Esophagus muscularis mucosa (tissue), 4 donors: ENCODE measurements at regions not wholly inside any gene's neighbourhood (a gene's known extent, or its start where the extent isn't known, plus 50 kb on each side); places are given as distances from the start of the nearest gene placed in this dataset.
A peak's percentile ranks its signal among the peaks of the same experiment; 100 is the strongest.

ENCODE experiments used
- DNase-seq: peaks from one replicate; pipeline ENCODE4 v3.0.0-alpha.2; 2017; ENCODE audit errors: extremely low spot score
- H3K27ac ChIP-seq, 4 donors: fragments of 200-600 bp; sonication (generic); replicated peaks in 1 of 4; 1 replicate in 3 of 4; 2 replicates in 1 of 4; pipeline ENCODE4 v1.5.1; 2016 to 2019; ENCODE audit warnings: mild to moderate bottlenecking in 1 of 4
- H3K27me3 ChIP-seq, 4 donors: fragments of 200-600 bp; sonication (generic); one replicate each; pipeline versions ENCODE4 v1.5.1 to v1.6.0; 2016 to 2019
- H3K36me3 ChIP-seq, 4 donors: fragments of 200-600 bp; sonication (generic); one replicate each; pipeline ENCODE4 v1.5.1; 2016 to 2019
- H3K4me1 ChIP-seq, 4 donors: fragments of 200-600 bp; sonication (generic); one replicate each; pipeline ENCODE4 v1.5.1; 2016 to 2019
- H3K4me3 ChIP-seq, 4 donors: fragments of 200-600 bp; sonication (generic); 1 replicate in 2 of 4; 2 replicates in 2 of 4; pipeline ENCODE4 v1.5.1; 2016 to 2019; ENCODE audit warnings: mild to moderate bottlenecking in 4 of 4, moderate library complexity in 1 of 4
- H3K9me3 ChIP-seq, 4 donors: fragments of 200-600 bp; sonication (generic); 1 replicate in 3 of 4; 2 replicates in 1 of 4; pipeline ENCODE4 v1.5.1; 2016 to 2019
- EP300 ChIP-seq: sonication (generic); formaldehyde crosslinking; IDR thresholded peaks from one replicate; pipeline ENCODE4 v1.6.1; 2017; ENCODE audit warnings: antibody characterized with exemption
- POLR2A ChIP-seq: fragments of 450-650 bp; IDR thresholded peaks from one replicate; pipeline ENCODE4 v1.6.1; 2017; ENCODE audit warnings: antibody characterized with exemption, moderate library complexity, mild to moderate bottlenecking, low read depth
- POLR2AphosphoS5 ChIP-seq, 2 donors: sonication (generic); formaldehyde crosslinking; IDR thresholded peaks; one replicate each; pipeline ENCODE4 v1.6.1; 2017; ENCODE audit warnings: antibody characterized with exemption in 2 of 2
- WGBS: methylation state at CpG from one replicate; pipeline ENCODE4 v1.1.5; 2018; 5-methylcytosine and 5-hydroxymethylcytosine counted together
- intact Hi-C: fragments of 100-400 bp; cut with DNase I; formaldehyde crosslinking; loops from one replicate; pipeline ENCODE4 v1.15.1; 2023
- TF ChIP-seq, protein P1 (sequence below), 3 experiments: fragments of 200-600 bp in 2 of 3; fragments of 450-650 bp in 1 of 3; sonication (generic) in 2 of 3; IDR thresholded peaks; one replicate each; pipeline ENCODE4 v1.5.1; 2017 to 2019; ENCODE audit warnings: antibody characterized with exemption in 3 of 3, mild to moderate bottlenecking in 2 of 3, moderate library complexity in 1 of 3

DNA sequence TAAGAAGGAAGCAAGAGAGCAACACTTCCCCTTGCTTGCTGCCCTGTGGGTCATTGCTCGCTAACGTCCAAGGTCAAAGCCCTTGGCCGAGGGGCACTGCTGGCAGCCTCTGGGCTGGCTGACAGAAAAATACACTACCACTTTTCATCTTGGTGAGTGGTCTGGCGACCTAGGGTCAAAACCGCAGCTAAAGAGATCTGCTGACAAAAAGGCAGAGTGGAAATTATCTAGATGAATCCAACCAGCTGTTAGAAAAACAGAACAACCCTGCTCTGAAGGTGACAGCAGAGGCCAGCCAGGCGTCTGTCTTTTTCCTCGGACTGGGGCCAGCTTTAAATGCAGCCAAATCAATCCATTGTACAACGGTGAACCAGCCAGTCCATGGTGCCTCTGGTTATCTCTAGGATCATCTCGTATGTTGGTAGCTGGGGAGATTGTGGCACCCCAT is 92.6 kb downstream of the CD8B2 start:
- Histone ChIP-seq H3K27ac (no peak overlapping the region), H3K27me3 (peaks cover 0 to 18% (median 11%) of the 10 kb centered on the region in 4 donors), H3K9me3 (no peaks in the 10 kb centered on the region), H3K4me3 (no peak overlapping the region), H3K4me1 (peaks cover 12 to 34% (median 26%) of the 10 kb centered on the region in 4 donors), H3K36me3 (no peaks in the 10 kb centered on the region)
- intact Hi-C loops, result loop anchor here (2.0 kb wide), 1 partner anchor 63 kb away; no protein-coding TSS in a partner anchor
- DNase-seq, result peak; percentile 77
- no peak for TF ChIP-seq POLR2A
- TF ChIP-seq POLR2AphosphoS5 (IDR thresholded peaks at IDR 0.05), result no peak
- TF ChIP-seq, protein P1, sequence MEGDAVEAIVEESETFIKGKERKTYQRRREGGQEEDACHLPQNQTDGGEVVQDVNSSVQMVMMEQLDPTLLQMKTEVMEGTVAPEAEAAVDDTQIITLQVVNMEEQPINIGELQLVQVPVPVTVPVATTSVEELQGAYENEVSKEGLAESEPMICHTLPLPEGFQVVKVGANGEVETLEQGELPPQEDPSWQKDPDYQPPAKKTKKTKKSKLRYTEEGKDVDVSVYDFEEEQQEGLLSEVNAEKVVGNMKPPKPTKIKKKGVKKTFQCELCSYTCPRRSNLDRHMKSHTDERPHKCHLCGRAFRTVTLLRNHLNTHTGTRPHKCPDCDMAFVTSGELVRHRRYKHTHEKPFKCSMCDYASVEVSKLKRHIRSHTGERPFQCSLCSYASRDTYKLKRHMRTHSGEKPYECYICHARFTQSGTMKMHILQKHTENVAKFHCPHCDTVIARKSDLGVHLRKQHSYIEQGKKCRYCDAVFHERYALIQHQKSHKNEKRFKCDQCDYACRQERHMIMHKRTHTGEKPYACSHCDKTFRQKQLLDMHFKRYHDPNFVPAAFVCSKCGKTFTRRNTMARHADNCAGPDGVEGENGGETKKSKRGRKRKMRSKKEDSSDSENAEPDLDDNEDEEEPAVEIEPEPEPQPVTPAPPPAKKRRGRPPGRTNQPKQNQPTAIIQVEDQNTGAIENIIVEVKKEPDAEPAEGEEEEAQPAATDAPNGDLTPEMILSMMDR (IDR thresholded peaks at IDR 0.05), result no peak
- TF ChIP-seq EP300, result no peak
- 59% methylated on average over 8 of the region's 9 CpGs for WGBS

DNA sequence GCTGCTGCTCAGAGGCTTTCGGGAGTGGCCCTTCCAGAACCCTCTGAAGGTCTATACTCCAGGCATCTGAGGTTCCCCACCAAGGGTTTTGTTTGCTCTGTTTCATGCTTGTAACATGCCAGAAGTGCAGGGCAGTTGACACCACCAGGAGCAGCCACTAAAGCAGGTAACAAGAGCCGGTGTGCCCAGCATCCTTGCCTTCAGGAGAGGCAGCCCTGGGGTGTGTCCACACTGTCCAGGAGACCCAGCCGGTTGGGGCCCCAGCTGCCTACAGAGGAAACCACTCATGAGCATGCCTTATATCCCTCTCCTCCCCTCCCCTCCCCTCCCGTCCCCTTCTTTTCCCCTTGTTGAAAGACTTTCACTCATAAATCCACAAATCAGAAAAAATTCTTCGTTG is 93.1 kb downstream of the CD8B2 start:
- TF ChIP-seq POLR2AphosphoS5 (IDR thresholded peaks at IDR 0.05), result no peak
- no peak for TF ChIP-seq POLR2A
- TF ChIP-seq EP300, result no peak
- TF ChIP-seq, protein P1 (IDR thresholded peaks at IDR 0.05), result no peak
- 87% methylated on average over 4 of the region's 5 CpGs for WGBS
- intact Hi-C loops, result loop anchor here (2.0 kb wide), 1 partner anchor 63 kb away; no protein-coding TSS in a partner anchor
- no peak overlapping the region for H3K27ac ChIP-seq
- H3K36me3 ChIP-seq, result no peaks in the 10 kb centered on the region
- DNase-seq, result peak; percentile 91
- peaks cover 12 to 34% (median 26%) of the 10 kb centered on the region in 4 donors for H3K4me1 ChIP-seq
- no peak overlapping the region for H3K4me3 ChIP-seq
- no peaks in the 10 kb centered on the region for H3K9me3 ChIP-seq
- H3K27me3 ChIP-seq, result peaks cover 0 to 23% (median 12%) of the 10 kb centered on the region in 4 donors

DNA sequence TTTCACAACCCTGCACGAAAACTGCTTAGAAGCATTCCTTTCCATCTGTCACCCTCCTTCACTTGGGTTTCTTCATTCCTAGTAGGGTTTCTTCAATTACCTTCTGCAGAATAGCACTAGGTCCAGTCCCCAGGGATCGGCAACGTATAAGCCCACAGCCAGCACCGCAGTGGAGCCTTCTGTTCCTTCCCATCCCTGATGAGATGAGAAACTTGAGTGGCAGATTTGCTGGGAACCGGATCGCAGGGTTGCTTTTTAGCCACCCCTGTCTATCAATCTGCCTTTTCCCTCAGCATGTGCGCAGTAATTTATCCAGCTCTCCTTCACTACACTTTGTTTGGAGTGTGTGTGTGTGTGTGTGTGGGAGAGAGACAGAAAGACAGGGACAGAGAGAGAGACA is 94.2 kb downstream of the CD8B2 start:
- DNase-seq, result peak; percentile 75
- WGBS, result 95% methylated on average over 7 of the region's 7 CpGs
- H3K4me1 ChIP-seq, result peaks cover 12 to 26% (median 19%) of the 10 kb centered on the region in 4 donors
- H3K9me3 ChIP-seq, result no peaks in the 10 kb centered on the region
- TF ChIP-seq EP300, result no peak
- TF ChIP-seq, protein P1 (IDR thresholded peaks at IDR 0.05), result no peak
- TF ChIP-seq POLR2A, result no peak
- TF ChIP-seq POLR2AphosphoS5 (IDR thresholded peaks at IDR 0.05), result no peak
- no peak overlapping the region for H3K27ac ChIP-seq
- H3K36me3 ChIP-seq, result no peaks in the 10 kb centered on the region
- H3K27me3 ChIP-seq, result peaks cover 0 to 28% (median 12%) of the 10 kb centered on the region in 4 donors
- H3K4me3 ChIP-seq, result no peak overlapping the region
- intact Hi-C loops, result loop anchor here (2.0 kb wide), 1 partner anchor 65 kb away; no protein-coding TSS in a partner anchor

DNA sequence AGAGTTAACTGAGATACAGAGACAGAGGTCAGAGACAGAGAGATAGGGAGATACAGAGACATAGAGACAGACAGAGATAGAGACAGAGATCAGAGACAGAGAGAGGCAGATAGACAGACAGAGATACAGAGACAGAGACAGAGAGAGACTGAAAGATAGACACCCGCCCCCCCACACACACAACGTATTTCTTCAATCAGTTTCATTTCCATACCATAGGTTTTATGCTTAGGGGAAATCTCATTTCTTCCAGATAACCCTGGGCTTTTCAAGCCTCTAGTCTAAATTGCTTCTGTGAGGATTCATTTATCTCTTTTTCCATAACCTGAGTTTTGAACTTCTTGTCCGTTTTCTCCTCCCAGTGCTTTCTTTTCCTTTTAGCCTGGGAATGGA is 94.6 kb downstream of the CD8B2 start:
- DNase-seq, result no peak
- Histone ChIP-seq H3K9me3 (no peaks in the 10 kb centered on the region), H3K36me3 (no peaks in the 10 kb centered on the region), H3K27ac (no peak overlapping the region), H3K4me1 (peaks cover 10 to 23% (median 17%) of the 10 kb centered on the region in 4 donors), H3K4me3 (peak overlapping the region; percentile 37 to 52 (median 41)), H3K27me3 (peaks cover 0 to 28% (median 12%) of the 10 kb centered on the region in 4 donors)
- intact Hi-C loops, result loop anchor here (2.0 kb wide), 3 partner anchors 39 to 473 kb away; no protein-coding TSS in a partner anchor
- 34% methylated on average over 3 of the region's 3 CpGs for WGBS
- TF ChIP-seq POLR2A, result no peak
- no peak for TF ChIP-seq POLR2AphosphoS5 (IDR thresholded peaks at IDR 0.05)
- no peak for TF ChIP-seq EP300
- TF ChIP-seq, protein P1 (IDR thresholded peaks at IDR 0.05), result no peak
